Activated B cell treated with CpG ODN at 0.5 μM for 24 hours (primary cell): ENCODE measurements at regions not wholly inside any gene's neighbourhood (a gene's known extent, or its start where the extent isn't known, plus 50 kb on each side); places are given as distances from the start of the nearest gene placed in this dataset.

Experiments used
- ATAC-seq: fragments of 200-7000 bp; cut with Tn5 transposase; one replicate; pipeline ENCODE4 v1.10.0; 2021; ENCODE audit warnings: low read depth, mild to moderate bottlenecking, moderate library complexity
- CTCF ChIA-PET: fragments of 350-600 bp; sonication (Branson Sonifier 250); formaldehyde crosslinking; loops from one replicate; lab custom pipeline; 2021; ENCODE audit warnings: antibody characterized with exemption; lab: Charles Lee
- POLR2A ChIA-PET: fragments of 350-600 bp; sonication (Branson Sonifier 250); formaldehyde crosslinking; loops from one replicate; lab custom pipeline; 2021; ENCODE audit warnings: antibody characterized with exemption; lab: Charles Lee
- DNase-seq: peaks from one replicate; pipeline ENCODE4 v3.0.0; 2022
- H3K27ac Mint-ChIP-seq: one replicate; pipeline ENCODE4 v1.8.0; 2020; ENCODE audit warnings: mixed read lengths
- H3K27me3 Mint-ChIP-seq: one replicate; pipeline ENCODE4 v1.8.0; 2021; ENCODE audit warnings: mixed read lengths
- H3K36me3 Mint-ChIP-seq: one replicate; pipeline ENCODE4 v1.8.0; 2021; ENCODE audit warnings: low read depth, mixed read lengths
- H3K4me1 Mint-ChIP-seq: one replicate; pipeline ENCODE4 v1.8.0; 2021; ENCODE audit warnings: mixed read lengths
- H3K4me3 Mint-ChIP-seq: one replicate; pipeline ENCODE4 v1.8.0; 2020; ENCODE audit warnings: mild to moderate bottlenecking, mixed read lengths
- H3K9me3 Mint-ChIP-seq: one replicate; pipeline ENCODE4 v1.8.0; 2020; ENCODE audit warnings: mixed read lengths
- CTCF ChIP-seq: fragments of 200-600 bp; IDR thresholded peaks from one replicate; pipeline ENCODE4 v1.8.0; 2022; ENCODE audit warnings: antibody characterized with exemption, mild to moderate bottlenecking
- intact Hi-C: fragments of 100-400 bp; cut with micrococcal nuclease; formaldehyde crosslinking; loops from one replicate; pipeline ENCODE4 v1.15.1; 2024

GRCh38 chr4:160044693-160045092, 941.8 kb downstream of the RAPGEF2 start:
- Mint-ChIP-seq H3K4me1 (no peaks in the 10 kb centered on the region), H3K36me3 (no peaks in the 10 kb centered on the region), H3K4me3 (no peak overlapping the region), H3K27me3 (no peaks in the 10 kb centered on the region), H3K27ac (no peak overlapping the region), H3K9me3 (peaks cover 9% of the 10 kb centered on the region)
- intact Hi-C loops: no loop called here
- no peak for TF ChIP-seq CTCF
- ATAC-seq (no peak), DNase-seq (no peak)
- ChIA-PET POLR2A (no interaction called here), CTCF (no interaction called here)

GRCh38 chr4:160082432-160083207, 979.7 kb downstream of the RAPGEF2 start:
- H3K36me3 Mint-ChIP-seq: no peaks in the 10 kb centered on the region
- CTCF ChIA-PET: no interaction called here
- H3K4me1 Mint-ChIP-seq: no peaks in the 10 kb centered on the region
- no peak for DNase-seq
- intact Hi-C loops: no loop called here
- no peak overlapping the region for H3K27ac Mint-ChIP-seq
- H3K27me3 Mint-ChIP-seq: no peaks in the 10 kb centered on the region
- ATAC-seq: no peak
- POLR2A ChIA-PET: no interaction called here
- peaks cover 7% of the 10 kb centered on the region for H3K9me3 Mint-ChIP-seq
- TF ChIP-seq CTCF: no peak
- H3K4me3 Mint-ChIP-seq: no peak overlapping the region

- intact Hi-C loops: no loop called here
- no peak for TF ChIP-seq CTCF
- H3K27me3 Mint-ChIP-seq: no peaks in the 10 kb centered on the region
These were observed 988.8 kb downstream of the RAPGEF2 start for GRCh38 chr4:160091631-160092030.

GRCh38 chr4:160100316-160100715, 997.4 kb downstream of the RAPGEF2 start:
- Mint-ChIP-seq H3K27ac (no peak overlapping the region), H3K4me3 (no peak overlapping the region), H3K27me3 (no peaks in the 10 kb centered on the region), H3K9me3 (peaks cover 5% of the 10 kb centered on the region), H3K4me1 (no peaks in the 10 kb centered on the region), H3K36me3 (no peaks in the 10 kb centered on the region)
- ATAC-seq: no peak
- no peak for TF ChIP-seq CTCF
- ChIA-PET CTCF (no interaction called here), POLR2A (no interaction called here)
- no peak for DNase-seq
- intact Hi-C loops: no loop called here

More at GRCh38 chr4:160091631-160092030, 988.8 kb downstream of the RAPGEF2 start:
- no peaks in the 10 kb centered on the region for H3K4me1 Mint-ChIP-seq
- ChIA-PET CTCF (no interaction called here), POLR2A (no interaction called here)
- peaks cover 14% of the 10 kb centered on the region for H3K9me3 Mint-ChIP-seq
- no peak overlapping the region for H3K27ac Mint-ChIP-seq
- H3K36me3 Mint-ChIP-seq: no peaks in the 10 kb centered on the region
- no peak for ATAC-seq
- no peak overlapping the region for H3K4me3 Mint-ChIP-seq
- no peak for DNase-seq

- intact Hi-C loops: no loop called here
- TF ChIP-seq CTCF: no peak
- Mint-ChIP-seq H3K4me1 (no peaks in the 10 kb centered on the region), H3K4me3 (no peak overlapping the region), H3K36me3 (no peaks in the 10 kb centered on the region), H3K27ac (no peak overlapping the region), H3K9me3 (peaks cover 21% of the 10 kb centered on the region), H3K27me3 (no peaks in the 10 kb centered on the region)
- ChIA-PET CTCF (no interaction called here), POLR2A (no interaction called here)
- no peak for DNase-seq
- ATAC-seq: no peak
These were observed 1008.0 kb downstream of the RAPGEF2 start for GRCh38 chr4:160110891-160111290.
